Frontal cortex (tissue), 3 donors: ENCODE measurements at regions not wholly inside any gene's neighbourhood (a gene's known extent, or its start where the extent isn't known, plus 50 kb on each side); places are given as distances from the start of the nearest gene placed in this dataset.

Source experiments
- DNase-seq, 2 donors: peaks; one replicate each; pipeline ENCODE4 v3.0.0; 2012; ENCODE audit warnings: low spot score in 2 of 2
- FAIRE-seq: peaks from 2 replicates; lab custom pipeline; 2012; peaks lifted over from hg19 to GRCh38; lab: Jason Lieb, UNC
- donor health status: control.
- donor health status: control.
- donor health status: control.

- FAIRE-seq (no peak), DNase-seq (no peak)
Measured at GRCh38 chr6:157768304-157768703, 54.7 kb upstream of the SNX9 start.

GRCh38 chr6:157768863-157769551 is 54.0 kb upstream of the SNX9 start:
- DNase-seq, result no peak
- no peak for FAIRE-seq

GRCh38 chr6:157769776-157770426 is 53.1 kb upstream of the SNX9 start:
- DNase-seq, result no peak
- no peak for FAIRE-seq

GRCh38 chr6:157770946-157771345 is 52.1 kb upstream of the SNX9 start:
- FAIRE-seq, result no peak

GRCh38 chr6:157772820-157773219 is 50.2 kb upstream of the SNX9 start:
- DNase-seq, result no peak
- FAIRE-seq, result no peak

More at GRCh38 chr6:157770946-157771345, 52.1 kb upstream of the SNX9 start:
- no peak for DNase-seq
